GM23338 (cell line): ENCODE measurements at regions not wholly inside any gene's neighbourhood (a gene's known extent, or its start where the extent isn't known, plus 50 kb on each side); places are given as distances from the start of the nearest gene placed in this dataset.

Experiments
- ATAC-seq: fragments of 200-7000 bp; cut with Tn5 transposase; 3 replicates; pipeline ENCODE4 v1.9.1; 2020
- DNase-seq: peaks from one replicate; pipeline ENCODE4 v3.0.0-alpha.2; 2015; ENCODE audit warnings: low spot score
- H2AFZ ChIP-seq: fragments of 200-600 bp; sonication (generic); 2 replicates; pipeline ENCODE4 v1.8.0; 2016; ENCODE audit warnings: antibody characterized with exemption, mild to moderate bottlenecking, moderate library complexity
- H3F3A ChIP-seq: fragments of 200-600 bp; sonication (generic); replicated peaks from 2 replicates; pipeline ENCODE4 v1.8.0; 2017; ENCODE audit warnings: antibody characterized with exemption, mixed run types, low read depth
- H3K27ac ChIP-seq: fragments of 200-600 bp; sonication (generic); 2 replicates; pipeline ENCODE4 v1.6.1; 2016; ENCODE audit warnings: low read depth
- H3K27me3 ChIP-seq: fragments of 200-600 bp; sonication (generic); 2 replicates; pipeline ENCODE4 v1.8.0; 2016; ENCODE audit warnings: mild to moderate bottlenecking, mixed run types, moderate library complexity; ENCODE audit not compliant: insufficient read depth
- H3K36me3 ChIP-seq: fragments of 200-600 bp; sonication (generic); 2 replicates; pipeline ENCODE4 v1.8.0; 2016; ENCODE audit warnings: mild to moderate bottlenecking; ENCODE audit not compliant: insufficient read depth
- H3K4me1 ChIP-seq: fragments of 200-600 bp; sonication (generic); 2 replicates; pipeline ENCODE4 v1.8.0; 2016; ENCODE audit warnings: mild to moderate bottlenecking, moderate library complexity; ENCODE audit not compliant: insufficient read depth
- H3K4me2 ChIP-seq: fragments of 200-600 bp; sonication (generic); 2 replicates; pipeline ENCODE4 v1.7.1; 2017; ENCODE audit warnings: mixed run types
- H3K4me3 ChIP-seq: fragments of 200-600 bp; sonication (generic); 2 replicates; pipeline ENCODE4 v1.6.1; 2016; ENCODE audit warnings: mixed run types
- H3K79me2 ChIP-seq: fragments of 200-600 bp; sonication (generic); replicated peaks from 2 replicates; pipeline ENCODE4 v1.8.0; 2017; ENCODE audit warnings: mild to moderate bottlenecking; ENCODE audit not compliant: insufficient read depth
- H3K9me2 ChIP-seq: fragments of 200-600 bp; sonication (generic); 2 replicates; pipeline ENCODE4 v1.8.0; 2017; ENCODE audit not compliant: insufficient read depth
- H4K20me1 ChIP-seq: fragments of 200-600 bp; sonication (generic); replicated peaks from 2 replicates; pipeline ENCODE4 v1.8.0; 2017; ENCODE audit warnings: mild to moderate bottlenecking; ENCODE audit not compliant: insufficient read depth
- H3K27ac Mint-ChIP-seq: 2 replicates; pipeline ENCODE4 v1.8.0; 2020; ENCODE audit warnings: inconsistent platforms, mild to moderate bottlenecking, moderate library complexity, mixed read lengths
- H3K27me3 Mint-ChIP-seq: 3 replicates; pipeline ENCODE4 v1.8.0; 2022; ENCODE audit warnings: low read depth, mild to moderate bottlenecking, moderate library complexity, mixed read lengths, inconsistent platforms; ENCODE audit not compliant: insufficient read depth, poor library complexity
- H3K36me3 Mint-ChIP-seq: 3 replicates; pipeline ENCODE4 v1.8.0; 2021; ENCODE audit warnings: low read depth, mild to moderate bottlenecking, inconsistent platforms, moderate library complexity, mixed read lengths
- H3K4me1 Mint-ChIP-seq: 3 replicates; pipeline ENCODE4 v1.8.0; 2020; ENCODE audit warnings: mild to moderate bottlenecking, inconsistent platforms, mixed read lengths
- H3K4me3 Mint-ChIP-seq: 3 replicates; pipeline ENCODE4 v1.8.0; 2021; ENCODE audit warnings: moderate library complexity, mild to moderate bottlenecking, inconsistent platforms, mixed read lengths
- H3K9me3 Mint-ChIP-seq: 3 replicates; pipeline ENCODE4 v1.8.0; 2020; ENCODE audit warnings: moderate library complexity, mild to moderate bottlenecking, inconsistent platforms, mixed read lengths
- CREB1 ChIP-seq: fragments of 250-450 bp; sonication (Bioruptor Pico); IDR thresholded peaks from 2 replicates; pipeline ENCODE4 v1.5.0; 2020; ENCODE audit warnings: low read depth, mild to moderate bottlenecking, moderate library complexity
- CTCF ChIP-seq, 2 experiments: fragments of 200-600 bp in 1 of 2; sonication (generic) in 1 of 2; conservative IDR thresholded peaks; 2 replicates each; pipeline versions ENCODE4 v1.5.1 to v1.6.1; 2016 to 2017; ENCODE audit warnings: antibody characterized with exemption in 2 of 2, low read depth in 2 of 2, mild to moderate bottlenecking in 2 of 2, moderate library complexity in 1 of 2
- EZH2phosphoT487 ChIP-seq: fragments of 200-600 bp; sonication (generic); IDR thresholded peaks from one replicate; pipeline ENCODE4 v1.8.1; 2018; ENCODE audit warnings: antibody characterized with exemption; ENCODE audit not compliant: unreplicated experiment
- JUNB ChIP-seq: IDR thresholded peaks from one replicate; pipeline ENCODE4 v1.6.1; 2016; ENCODE audit warnings: antibody characterized with exemption; ENCODE audit not compliant: unreplicated experiment
- POLR2AphosphoS5 ChIP-seq: IDR thresholded peaks from 2 replicates; pipeline ENCODE4 v1.6.1; 2016; ENCODE audit warnings: antibody characterized with exemption, low read depth
- REST ChIP-seq: IDR thresholded peaks from one replicate; pipeline ENCODE4 v1.6.1; 2018; ENCODE audit warnings: antibody characterized with exemption; ENCODE audit not compliant: unreplicated experiment
- STAT1 ChIP-seq: IDR thresholded peaks from one replicate; pipeline ENCODE4 v1.6.1; 2016; ENCODE audit warnings: antibody characterized with exemption; ENCODE audit not compliant: unreplicated experiment
- ZNF114 ChIP-seq: fragments of 250-450 bp; sonication (Bioruptor Pico); IDR thresholded peaks from 2 replicates; pipeline ENCODE4 v1.5.0; 2020; ENCODE audit warnings: mild to moderate bottlenecking, moderate library complexity
- ZNF331 ChIP-seq: fragments of 250-450 bp; sonication (Bioruptor Pico); IDR thresholded peaks from 2 replicates; pipeline ENCODE4 v1.5.0; 2020; ENCODE audit warnings: low read depth, mild to moderate bottlenecking, moderate library complexity

- Histone ChIP-seq H3K9me2 (0 out of 2 replicates have a peak, but pooled peaks cover 5% of the 10 kb centered on the region), H3K36me3 (no peaks in the 10 kb centered on the region), H3K4me1 (no peaks in the 10 kb centered on the region), H3K27me3 (no peaks in the 10 kb centered on the region), H4K20me1 (no peaks in the 10 kb centered on the region), H3K4me3 (no peak overlapping the region), H2AFZ (no peak overlapping the region), H3K79me2 (no peaks in the 10 kb centered on the region), H3K4me2 (no peak overlapping the region), H3K27ac (no peak overlapping the region), H3F3A (no peaks in the 10 kb centered on the region)
- H3K27ac Mint-ChIP-seq: no peak overlapping the region
- H3K9me3 Mint-ChIP-seq: no peaks in the 10 kb centered on the region
- TF ChIP-seq STAT1 (no peak), JUNB (no peak)
- H3K4me3 Mint-ChIP-seq: no peak overlapping the region
- DNase-seq: no peak
- no peak for ATAC-seq
- H3K4me1 Mint-ChIP-seq: no peaks in the 10 kb centered on the region
- no peaks in the 10 kb centered on the region for H3K36me3 Mint-ChIP-seq
- no peaks in the 10 kb centered on the region for H3K27me3 Mint-ChIP-seq
Measured at GRCh38 chr4:148737061-148737770, 295.0 kb upstream of the NR3C2 start.

DNA sequence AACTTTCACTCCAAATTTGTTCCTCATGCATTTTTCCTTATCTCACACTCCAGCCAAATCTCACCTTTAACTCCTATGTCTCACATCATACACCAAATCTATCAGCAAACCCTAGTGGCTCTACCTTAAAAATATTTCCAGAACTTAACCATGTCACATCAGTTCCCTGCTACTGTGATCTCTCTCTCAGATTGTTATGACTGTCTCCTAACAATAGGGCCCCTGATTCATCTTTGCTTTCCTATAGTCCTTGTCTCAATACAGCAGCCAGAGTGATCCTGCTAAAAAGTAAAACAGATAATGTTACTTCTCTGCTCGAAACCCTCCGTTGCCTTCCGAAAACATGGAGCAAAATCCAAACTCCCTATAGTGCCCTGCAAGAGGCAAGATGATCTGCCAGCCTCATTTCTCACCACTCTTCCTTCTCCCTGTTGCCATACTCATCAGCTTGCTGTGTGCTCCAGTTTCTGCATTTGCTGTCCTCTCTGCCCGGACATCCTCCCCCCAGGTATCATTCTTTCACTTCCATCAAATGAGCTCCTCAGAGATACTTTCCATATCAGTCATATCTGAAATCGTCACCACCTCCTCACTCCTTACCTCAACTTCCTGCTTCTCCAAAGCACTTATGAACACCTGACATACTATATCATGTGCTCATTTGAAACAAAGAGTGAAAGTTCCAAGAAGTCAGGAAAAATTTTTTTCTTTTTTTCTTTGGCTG is 293.4 kb upstream of the NR3C2 start:
- no peak overlapping the region for H3K4me3 ChIP-seq
- no peaks in the 10 kb centered on the region for H3K27me3 ChIP-seq
- no peaks in the 10 kb centered on the region for H3K9me3 Mint-ChIP-seq
- no peak overlapping the region for H3K27ac Mint-ChIP-seq
- DNase-seq (no peak), ATAC-seq (no peak)
- H3K79me2 ChIP-seq: no peaks in the 10 kb centered on the region
- no peaks in the 10 kb centered on the region for H3K36me3 Mint-ChIP-seq
- H3K27ac ChIP-seq: no peak overlapping the region
- no peaks in the 10 kb centered on the region for H3K36me3 ChIP-seq
- H3K9me2 ChIP-seq: 0 out of 2 replicates have a peak, but pooled peaks cover 5% of the 10 kb centered on the region
- H3K27me3 Mint-ChIP-seq: peaks cover 2% of the 10 kb centered on the region
- H4K20me1 ChIP-seq: no peaks in the 10 kb centered on the region
- H3F3A ChIP-seq: no peaks in the 10 kb centered on the region
- H3K4me1 Mint-ChIP-seq: peaks cover 4% of the 10 kb centered on the region; the same call in 1 of the 3 replicates
- no peak overlapping the region for H2AFZ ChIP-seq
- H3K4me3 Mint-ChIP-seq: no peak overlapping the region
- H3K4me2 ChIP-seq: no peak overlapping the region
- H3K4me1 ChIP-seq: no peaks in the 10 kb centered on the region
- no peak for TF ChIP-seq CTCF (conservative IDR thresholded peaks at IDR 0.05; ENCODE audit: low read depth in 2 of 2)
- TF ChIP-seq POLR2AphosphoS5: no peak
- TF ChIP-seq REST: no peak
- TF ChIP-seq CREB1 (CRISPR knock-in tag): no peak
- no peak for TF ChIP-seq ZNF331 (CRISPR knock-in tag)
- TF ChIP-seq ZNF114 (CRISPR knock-in tag): no peak
- TF ChIP-seq JUNB: no peak
- TF ChIP-seq EZH2phosphoT487: no peak
